GM12864 (cell line): ENCODE measurements at regions not wholly inside any gene's neighbourhood (a gene's known extent, or its start where the extent isn't known, plus 50 kb on each side); places are given as distances from the start of the nearest gene placed in this dataset.

Experiments used
- DNase-seq: peaks from one replicate; pipeline ENCODE4 v3.0.0-alpha.2; 2011; ENCODE audit warnings: low read depth
- H3K4me3 ChIP-seq: 2 replicates; pipeline ENCODE4 v1.5.1; 2011; ENCODE audit warnings: mild to moderate bottlenecking, low read depth, low read length, control low read depth
- CTCF ChIP-seq: IDR thresholded peaks from 2 replicates; pipeline ENCODE4 v1.5.1; 2011; ENCODE audit warnings: low read depth, mild to moderate bottlenecking, moderate library complexity, low read length, control low read depth, inconsistent platforms; ENCODE audit errors: missing control alignments

GRCh38 chr4:125447551-125448290 is 133.0 kb downstream of the FAT4 start:
- TF ChIP-seq CTCF, result no peak
- DNase-seq, result no peak
- no peak overlapping the region for H3K4me3 ChIP-seq

DNA sequence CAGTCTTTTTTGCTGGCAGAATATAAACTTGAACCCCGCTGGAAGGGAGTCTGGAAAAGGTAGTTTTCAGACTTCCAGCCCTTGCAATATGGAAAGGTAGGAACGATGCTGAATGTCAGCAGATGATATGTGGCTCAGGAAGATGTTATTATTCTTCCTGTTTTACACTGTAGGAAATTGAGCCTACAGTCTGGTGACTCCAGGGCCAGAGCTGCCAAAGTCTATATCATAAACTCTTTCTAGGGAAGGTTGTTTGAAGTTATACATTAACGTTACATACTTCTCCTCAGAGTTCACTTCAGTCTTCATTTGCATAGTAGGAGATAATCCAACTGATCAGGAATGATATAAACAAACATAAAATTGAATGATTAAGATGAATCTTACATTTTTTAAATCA is 141.3 kb downstream of the FAT4 start:
- no peak for TF ChIP-seq CTCF
- DNase-seq, result no peak
- no peak overlapping the region for H3K4me3 ChIP-seq

- DNase-seq, result no peak
- no peak for TF ChIP-seq CTCF
- no peak overlapping the region for H3K4me3 ChIP-seq
These were observed 144.8 kb downstream of the FAT4 start for GRCh38 chr4:125459531-125459930.

DNA sequence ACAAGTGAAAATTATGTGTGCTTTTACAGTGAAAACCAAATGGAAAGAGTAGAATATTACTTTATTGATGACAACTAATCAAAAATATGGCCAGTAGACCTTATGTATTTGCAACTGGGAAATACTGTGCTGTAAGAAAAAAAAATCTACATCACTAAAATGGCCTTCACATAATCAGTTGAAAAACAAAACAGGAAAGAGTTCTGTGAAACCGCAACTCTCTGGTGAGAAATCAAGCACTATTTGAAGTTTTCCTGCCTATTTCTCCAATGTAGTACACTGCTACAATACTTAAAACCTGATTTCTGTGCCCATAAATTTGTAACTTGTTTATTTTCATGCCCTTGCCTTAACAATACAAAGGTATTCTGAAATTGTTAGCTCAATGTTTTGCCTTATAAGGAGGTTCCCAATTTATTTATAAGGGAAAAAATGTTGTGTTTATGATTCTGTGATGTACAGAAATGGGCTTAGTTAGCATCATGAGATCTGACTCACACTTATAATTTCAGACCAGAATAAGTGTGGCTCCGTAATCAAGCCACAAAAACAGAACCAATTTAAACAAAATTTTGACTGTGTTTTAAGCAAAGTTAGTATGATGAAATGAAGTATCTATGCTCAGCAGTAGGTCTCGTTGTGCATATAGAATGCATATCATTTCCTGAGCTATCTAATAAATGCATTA is 147.1 kb downstream of the FAT4 start:
- no peak overlapping the region for H3K4me3 ChIP-seq
- DNase-seq, result no peak
- no peak for TF ChIP-seq CTCF

- no peak for TF ChIP-seq CTCF
- no peak for DNase-seq
- H3K4me3 ChIP-seq, result no peak overlapping the region
These were observed 149.4 kb downstream of the FAT4 start for GRCh38 chr4:125464146-125464545.

DNA sequence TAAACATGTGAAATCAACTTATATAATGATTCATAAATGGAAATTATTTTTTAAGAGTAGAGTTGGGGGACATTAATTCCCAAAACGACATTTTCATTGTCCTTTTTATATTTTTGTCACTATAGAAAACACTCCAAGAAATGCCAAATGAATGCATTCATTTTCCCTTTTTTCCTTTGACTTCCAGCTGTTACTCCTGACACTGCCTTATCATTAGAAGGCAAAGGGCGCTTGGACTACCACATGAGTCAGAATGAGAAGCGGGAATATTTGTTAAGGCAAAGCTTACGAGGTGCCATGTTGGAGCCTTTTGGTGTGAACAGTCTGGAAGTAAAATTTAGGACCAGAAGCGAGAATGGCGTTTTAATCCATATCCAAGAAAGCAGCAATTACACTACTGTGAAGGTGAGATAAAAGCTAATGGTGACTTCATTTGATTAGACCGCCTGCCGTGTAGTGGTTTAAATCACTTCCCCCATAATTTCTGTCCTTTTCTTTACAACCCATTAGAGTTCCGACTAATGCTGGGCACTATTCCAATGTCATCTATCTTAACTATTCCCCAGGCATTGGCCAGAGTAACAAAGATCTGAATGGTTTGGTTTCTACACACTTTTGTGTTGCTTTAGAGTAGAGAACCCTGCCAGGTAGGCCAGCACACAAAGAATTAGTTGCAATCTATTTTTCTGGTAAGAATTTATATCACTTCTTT is 166.7 kb downstream of the FAT4 start:
- TF ChIP-seq CTCF, result no peak
- no peak overlapping the region for H3K4me3 ChIP-seq
- no peak for DNase-seq
